Spleen (tissue), 11 donors: ENCODE measurements at regions not wholly inside any gene's neighbourhood (a gene's known extent, or its start where the extent isn't known, plus 50 kb on each side); places are given as distances from the start of the nearest gene placed in this dataset.

Source experiments
- DNase-seq: peaks from one replicate; pipeline ENCODE4 v3.0.0-alpha.2; 2020
- H3K27ac ChIP-seq, 8 donors: fragments of 200-600 bp; sonication (generic) in 7 of 8; 1 replicate in 4 of 8; 2 replicates in 4 of 8; pipeline versions ENCODE4 v1.5.0 to v1.8.0; 2016 to 2021; ENCODE audit warnings: inconsistent platforms in 4 of 8, mild to moderate bottlenecking in 4 of 8, moderate library complexity in 1 of 8
- H3K27me3 ChIP-seq, 7 donors: fragments of 200-600 bp; sonication (generic) in 6 of 7; replicated peaks in 1 of 7; 1 replicate in 4 of 7; 2 replicates in 3 of 7; pipeline versions ENCODE4 v1.5.0 to v1.8.0; 2016 to 2021; ENCODE audit warnings: inconsistent platforms in 3 of 7, mild to moderate bottlenecking in 1 of 7
- H3K36me3 ChIP-seq, 6 donors: fragments of 200-600 bp; sonication (generic) in 5 of 6; 1 replicate in 4 of 6; 2 replicates in 2 of 6; pipeline versions ENCODE4 v1.5.0 to v1.8.0; 2016 to 2021; ENCODE audit warnings: inconsistent platforms in 2 of 6
- H3K4me1 ChIP-seq, 6 donors: fragments of 200-600 bp; sonication (generic) in 5 of 6; 1 replicate in 3 of 6; 2 replicates in 3 of 6; pipeline versions ENCODE4 v1.5.0 to v1.8.0; 2016 to 2021; ENCODE audit warnings: inconsistent platforms in 3 of 6
- H3K4me3 ChIP-seq, 8 donors: fragments of 200-600 bp; sonication (generic) in 7 of 8; 1 replicate in 4 of 8; 2 replicates in 4 of 8; pipeline versions ENCODE4 v1.5.0 to v1.8.0; 2016 to 2021; ENCODE audit warnings: inconsistent platforms in 4 of 8, mild to moderate bottlenecking in 4 of 8, moderate library complexity in 2 of 8
- H3K9me3 ChIP-seq, 8 donors: fragments of 200-600 bp; sonication (generic) in 7 of 8; 1 replicate in 4 of 8; 2 replicates in 4 of 8; pipeline versions ENCODE4 v1.5.0 to v1.8.0; 2016 to 2021; ENCODE audit warnings: inconsistent platforms in 4 of 8
- CTCF ChIP-seq, 11 experiments: fragments of 200-600 bp in 7 of 11; fragments of 450-650 bp in 4 of 11; sonication (generic) in 4 of 11; IDR thresholded peaks in 8 of 11; conservative IDR thresholded peaks in 3 of 11; 1 replicate in 7 of 11; 2 replicates in 4 of 11; pipeline versions ENCODE4 v1.4.0 to v1.8.0; 2016 to 2021; ENCODE audit warnings: antibody characterized with exemption in 11 of 11, inconsistent platforms in 4 of 11, mild to moderate bottlenecking in 1 of 11
- POLR2A ChIP-seq, 3 donors: fragments of 450-650 bp; IDR thresholded peaks; one replicate each; pipeline ENCODE4 v1.5.1; 2017; ENCODE audit warnings: antibody characterized with exemption in 3 of 3, mild to moderate bottlenecking in 1 of 3
- POLR2AphosphoS5 ChIP-seq, 3 donors: sonication (generic); formaldehyde crosslinking; IDR thresholded peaks; one replicate each; pipeline ENCODE4 v1.5.1; 2017; ENCODE audit warnings: antibody characterized with exemption in 3 of 3
- WGBS, 5 donors: extraction: QIAGEN DNeasy Blood & Tissue Kit in 3 of 5; methylation state at CpG; one replicate each; pipeline versions ENCODE4 v1.1.5 to v1.1.7; 2013 to 2018; 5-methylcytosine and 5-hydroxymethylcytosine counted together
- intact Hi-C: fragments of 100-400 bp; cut with DNase I; formaldehyde crosslinking; loops from one replicate; pipeline ENCODE4 v1.15.0; 2023; ENCODE audit warnings: low total_unique reads
- donor health status: healthy with polysubstance abuse.
- donor health status: DM: no; HTN: no; CAD: no; lungs with moderate emphysema.
- donor health status: DM: no; HTN: no; CAD: no.
- donor health status: Bipolar disorder and iron deficiency.
- donor health status: healthy.
- donor health status: DM: no; HTN: no; CAD: no.
- donor health status: DM: yes; HTN: yes; CAD: no.

DNA sequence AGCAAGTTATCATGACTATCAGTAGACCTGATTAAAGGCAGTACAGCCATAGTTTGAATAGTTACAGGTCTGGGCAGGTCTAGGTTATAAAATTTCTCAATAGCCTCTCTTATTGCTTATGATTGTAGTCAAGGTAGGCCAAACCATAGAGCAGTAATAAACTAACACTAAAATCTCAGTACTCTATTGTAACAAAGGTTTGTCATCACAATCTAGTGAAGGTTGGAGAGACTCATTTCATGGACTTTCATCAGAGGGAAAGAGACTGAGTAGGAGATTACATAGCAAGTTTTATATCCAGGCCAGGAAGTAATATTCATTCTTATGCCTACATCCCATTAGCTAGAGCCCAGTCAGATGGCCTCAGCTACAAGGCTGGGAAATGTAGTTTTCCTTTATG lies 141.0 kb downstream of the ASB9 start:
- H3K27me3 ChIP-seq: peaks cover 0 to 12% (median 0%) of the 10 kb centered on the region in 7 donors
- DNase-seq: no peak
- H3K36me3 ChIP-seq: no peaks in the 10 kb centered on the region
- no peaks in the 10 kb centered on the region for H3K9me3 ChIP-seq
- intact Hi-C loops: no loop called here
- no peak overlapping the region for H3K4me3 ChIP-seq
- H3K27ac ChIP-seq: no peak overlapping the region
- H3K4me1 ChIP-seq: no peaks in the 10 kb centered on the region
- no peak for TF ChIP-seq POLR2A (IDR thresholded peaks at IDR 0.05)
- no peak for TF ChIP-seq CTCF (IDR thresholded peaks at IDR 0.05 in 8 of 11, conservative IDR thresholded peaks at IDR 0.05 in 3 of 11)

DNA sequence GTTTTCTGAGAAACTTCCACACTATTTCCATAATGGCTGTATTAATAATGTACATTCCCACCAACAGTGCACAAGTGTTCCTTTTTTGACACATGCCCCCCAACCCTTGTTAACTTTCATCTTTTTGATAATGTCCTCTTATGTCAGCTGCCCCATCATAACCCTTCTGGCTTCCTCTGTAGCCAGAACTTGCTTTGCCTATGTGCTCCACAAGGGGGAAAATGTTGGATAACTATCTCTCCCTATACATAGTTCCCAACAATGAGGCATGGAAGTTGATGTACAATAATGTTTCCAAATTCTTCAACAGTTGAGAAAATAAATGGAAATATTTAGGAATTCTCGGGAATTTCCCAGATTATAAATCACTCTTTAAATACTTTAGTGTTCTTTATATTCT lies 142.9 kb downstream of the ASB9 start:
- Histone ChIP-seq H3K27me3 (peaks cover 0 to 7% (median 0%) of the 10 kb centered on the region in 7 donors), H3K36me3 (no peaks in the 10 kb centered on the region), H3K4me3 (no peak overlapping the region), H3K27ac (no peak overlapping the region), H3K4me1 (no peaks in the 10 kb centered on the region), H3K9me3 (no peaks in the 10 kb centered on the region)
- no peak for DNase-seq
- WGBS, 5 donors: 56 to 85% (median 79%) methylated on average over 1 of the region's 1 CpG
- no peak for TF ChIP-seq POLR2A (IDR thresholded peaks at IDR 0.05)
- no peak for TF ChIP-seq POLR2AphosphoS5 (IDR thresholded peaks at IDR 0.05)
- TF ChIP-seq CTCF (IDR thresholded peaks at IDR 0.05 in 8 of 11, conservative IDR thresholded peaks at IDR 0.05 in 3 of 11): no peak
- intact Hi-C loops: no loop called here

- Histone ChIP-seq H3K9me3 (no peaks in the 10 kb centered on the region), H3K4me3 (no peak overlapping the region), H3K27me3 (peaks cover 0 to 4% (median 0%) of the 10 kb centered on the region in 7 donors), H3K27ac (no peak overlapping the region), H3K4me1 (no peaks in the 10 kb centered on the region), H3K36me3 (no peaks in the 10 kb centered on the region)
- TF ChIP-seq CTCF (IDR thresholded peaks at IDR 0.05 in 8 of 11, conservative IDR thresholded peaks at IDR 0.05 in 3 of 11): no peak
- TF ChIP-seq POLR2A (IDR thresholded peaks at IDR 0.05): no peak
- no peak for TF ChIP-seq POLR2AphosphoS5 (IDR thresholded peaks at IDR 0.05)
- WGBS, 5 donors: 48 to 81% (median 67%) methylated on average over 2 of the region's 2 CpGs
- no peak for DNase-seq
- intact Hi-C loops: no loop called here
Observed at GRCh38 chrX:15116900-15117299, 153.0 kb downstream of the ASB9 start.

DNA sequence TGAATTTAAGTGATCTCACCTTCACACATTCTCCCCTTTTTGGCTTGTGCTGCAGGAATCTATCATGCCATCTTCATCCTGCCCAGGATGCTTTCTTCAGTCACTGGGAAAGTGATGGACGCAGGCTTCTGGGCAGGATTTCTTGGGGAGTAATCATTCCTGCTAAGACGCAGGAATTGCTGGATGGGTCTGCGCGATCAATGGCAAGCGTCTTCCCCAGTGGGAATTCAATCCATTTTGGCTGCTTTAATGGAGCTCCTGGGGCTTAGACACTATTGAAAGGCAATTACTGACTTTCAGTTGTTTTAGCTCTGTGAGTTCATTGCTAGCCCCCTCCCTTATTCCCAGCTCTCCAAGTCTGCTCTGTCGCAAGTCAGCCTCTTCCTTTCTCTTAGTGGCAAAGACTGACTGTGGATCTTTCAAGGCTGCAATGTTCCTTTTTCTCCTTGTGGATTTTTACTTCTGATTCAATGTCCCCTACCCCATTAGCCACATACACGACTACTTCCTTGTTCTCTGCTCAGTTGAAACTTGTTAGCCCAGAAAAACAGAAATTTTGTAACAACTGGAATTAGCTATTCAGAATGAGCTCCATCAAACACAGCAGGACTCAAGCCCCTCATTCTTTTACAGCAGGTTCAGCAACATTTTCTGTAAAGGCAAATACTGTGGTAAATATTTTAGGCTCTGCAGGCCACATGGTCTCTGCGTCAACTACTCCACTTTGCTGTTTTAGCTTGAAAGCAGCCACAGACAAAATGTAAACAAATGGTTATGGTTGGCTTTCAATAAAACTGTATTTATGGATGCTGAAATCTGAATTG lies 154.9 kb downstream of the ASB9 start:
- no peaks in the 10 kb centered on the region for H3K9me3 ChIP-seq
- intact Hi-C loops: no loop called here
- peaks cover 0 to 4% (median 0%) of the 10 kb centered on the region in 7 donors for H3K27me3 ChIP-seq
- no peak for DNase-seq
- no peaks in the 10 kb centered on the region for H3K4me1 ChIP-seq
- H3K36me3 ChIP-seq: no peaks in the 10 kb centered on the region
- H3K4me3 ChIP-seq: no peak overlapping the region
- TF ChIP-seq POLR2A (IDR thresholded peaks at IDR 0.05) (no peak), POLR2AphosphoS5 (IDR thresholded peaks at IDR 0.05) (no peak), CTCF (IDR thresholded peaks at IDR 0.05 in 8 of 11, conservative IDR thresholded peaks at IDR 0.05 in 3 of 11) (no peak)
- H3K27ac ChIP-seq: no peak overlapping the region
- 57 to 81% (median 71%) methylated on average over 5 to 8 of the region's 8 CpGs for WGBS, 5 donors
